ENCODE measurements at regions not wholly inside any gene's neighbourhood (a gene's known extent, or its start where the extent isn't known, plus 50 kb on each side); places are given as distances from the start of the nearest gene placed in this dataset.

DNA sequence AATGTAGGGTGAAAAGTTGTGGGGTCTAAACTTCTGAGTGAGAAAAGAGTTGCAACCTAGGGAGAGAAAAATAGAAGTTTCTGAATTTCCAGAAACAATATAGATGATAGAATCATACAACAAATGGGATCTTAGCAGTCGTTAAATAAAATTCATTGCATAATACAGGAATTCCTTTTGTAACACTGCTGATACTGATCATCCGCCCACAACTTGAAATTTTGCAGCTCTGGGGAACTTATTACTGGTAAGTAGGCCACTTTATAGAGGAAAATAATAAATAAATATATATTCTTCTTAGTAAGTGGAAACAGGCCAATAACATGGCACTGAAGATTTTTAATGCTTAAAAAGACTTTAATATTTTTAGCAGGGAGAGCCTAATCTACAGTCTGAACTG is 81.9 kb upstream of the SMIM30 start:
- TF ChIP-seq POLR2A (IDR thresholded peaks at IDR 0.05) = no peak
- TF ChIP-seq, protein P1, sequence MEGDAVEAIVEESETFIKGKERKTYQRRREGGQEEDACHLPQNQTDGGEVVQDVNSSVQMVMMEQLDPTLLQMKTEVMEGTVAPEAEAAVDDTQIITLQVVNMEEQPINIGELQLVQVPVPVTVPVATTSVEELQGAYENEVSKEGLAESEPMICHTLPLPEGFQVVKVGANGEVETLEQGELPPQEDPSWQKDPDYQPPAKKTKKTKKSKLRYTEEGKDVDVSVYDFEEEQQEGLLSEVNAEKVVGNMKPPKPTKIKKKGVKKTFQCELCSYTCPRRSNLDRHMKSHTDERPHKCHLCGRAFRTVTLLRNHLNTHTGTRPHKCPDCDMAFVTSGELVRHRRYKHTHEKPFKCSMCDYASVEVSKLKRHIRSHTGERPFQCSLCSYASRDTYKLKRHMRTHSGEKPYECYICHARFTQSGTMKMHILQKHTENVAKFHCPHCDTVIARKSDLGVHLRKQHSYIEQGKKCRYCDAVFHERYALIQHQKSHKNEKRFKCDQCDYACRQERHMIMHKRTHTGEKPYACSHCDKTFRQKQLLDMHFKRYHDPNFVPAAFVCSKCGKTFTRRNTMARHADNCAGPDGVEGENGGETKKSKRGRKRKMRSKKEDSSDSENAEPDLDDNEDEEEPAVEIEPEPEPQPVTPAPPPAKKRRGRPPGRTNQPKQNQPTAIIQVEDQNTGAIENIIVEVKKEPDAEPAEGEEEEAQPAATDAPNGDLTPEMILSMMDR (IDR thresholded peaks at IDR 0.05) = no peak
- TF ChIP-seq POLR2AphosphoS5 (IDR thresholded peaks at IDR 0.05) = no peak

Measured in suprapubic skin (tissue), 4 donors.